ENCODE measurements at regions not wholly inside any gene's neighbourhood (a gene's known extent, or its start where the extent isn't known, plus 50 kb on each side); places are given as distances from the start of the nearest gene placed in this dataset.

DNA sequence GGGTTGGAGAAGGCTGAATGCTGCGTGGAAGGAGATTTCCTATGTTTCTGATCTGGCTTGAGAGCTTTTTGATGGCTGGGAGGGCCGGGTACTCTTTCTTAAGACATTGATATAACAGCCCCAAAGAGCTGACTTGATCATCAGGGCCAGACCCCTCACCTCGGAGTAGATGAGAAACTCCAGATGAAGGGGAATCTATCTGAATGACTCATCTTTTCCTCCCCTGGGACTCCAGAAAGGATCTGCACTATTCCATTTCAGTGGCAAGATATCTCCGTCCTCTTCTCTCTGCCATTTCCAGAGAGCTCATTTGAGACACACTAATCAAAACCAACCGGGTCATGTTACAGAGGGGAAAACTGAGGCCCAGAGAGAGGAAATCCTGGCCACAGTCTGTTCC, 92.9 kb upstream of the MSX1 start:
- TF ChIP-seq, protein P1, sequence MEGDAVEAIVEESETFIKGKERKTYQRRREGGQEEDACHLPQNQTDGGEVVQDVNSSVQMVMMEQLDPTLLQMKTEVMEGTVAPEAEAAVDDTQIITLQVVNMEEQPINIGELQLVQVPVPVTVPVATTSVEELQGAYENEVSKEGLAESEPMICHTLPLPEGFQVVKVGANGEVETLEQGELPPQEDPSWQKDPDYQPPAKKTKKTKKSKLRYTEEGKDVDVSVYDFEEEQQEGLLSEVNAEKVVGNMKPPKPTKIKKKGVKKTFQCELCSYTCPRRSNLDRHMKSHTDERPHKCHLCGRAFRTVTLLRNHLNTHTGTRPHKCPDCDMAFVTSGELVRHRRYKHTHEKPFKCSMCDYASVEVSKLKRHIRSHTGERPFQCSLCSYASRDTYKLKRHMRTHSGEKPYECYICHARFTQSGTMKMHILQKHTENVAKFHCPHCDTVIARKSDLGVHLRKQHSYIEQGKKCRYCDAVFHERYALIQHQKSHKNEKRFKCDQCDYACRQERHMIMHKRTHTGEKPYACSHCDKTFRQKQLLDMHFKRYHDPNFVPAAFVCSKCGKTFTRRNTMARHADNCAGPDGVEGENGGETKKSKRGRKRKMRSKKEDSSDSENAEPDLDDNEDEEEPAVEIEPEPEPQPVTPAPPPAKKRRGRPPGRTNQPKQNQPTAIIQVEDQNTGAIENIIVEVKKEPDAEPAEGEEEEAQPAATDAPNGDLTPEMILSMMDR (IDR thresholded peaks at IDR 0.05), result no peak
- TF ChIP-seq POLR2A (IDR thresholded peaks at IDR 0.05), result no peak

Data from body of pancreas (tissue), 4 donors.